ENCODE measurements at regions not wholly inside any gene's neighbourhood (a gene's known extent, or its start where the extent isn't known, plus 50 kb on each side); places are given as distances from the start of the nearest gene placed in this dataset.
"Not testable (repeated sequence)": the region's sequence is repeated elsewhere in the genome, so short reads cannot be mapped to it uniquely, and the experiment has no call there.

- no peak for DNase-seq (ENCODE audit: extremely low read depth, low read depth)
- TF ChIP-seq CTCF (IDR thresholded peaks at IDR 0.05; ENCODE audit: low read depth, low read length), result no peak
These were observed 192.2 kb downstream of the FASLG start for GRCh38 chr1:172851077-172851476.

- DNase-seq (ENCODE audit: extremely low read depth, low read depth), result no peak
- no peak for TF ChIP-seq CTCF (IDR thresholded peaks at IDR 0.05; ENCODE audit: low read depth, low read length)
These were observed 193.0 kb downstream of the FASLG start for GRCh38 chr1:172851856-172852255.

- not testable (repeated sequence) for DNase-seq (ENCODE audit: extremely low read depth, low read depth)
These were observed 194.8 kb downstream of the TNFSF18 start for GRCh38 chr1:172855983-172856382.

- no peak for DNase-seq (ENCODE audit: extremely low read depth, low read depth)
- no peak for TF ChIP-seq CTCF (IDR thresholded peaks at IDR 0.05; ENCODE audit: low read depth, low read length)
These were observed 187.7 kb downstream of the TNFSF18 start for GRCh38 chr1:172863031-172863430.

GRCh38 chr1:172867216-172867818, 183.4 kb downstream of the TNFSF18 start:
- TF ChIP-seq CTCF (IDR thresholded peaks at IDR 0.05; ENCODE audit: low read depth, low read length), result no peak

GRCh38 chr1:172870901-172871606, 179.7 kb downstream of the TNFSF18 start:
- DNase-seq (ENCODE audit: extremely low read depth, low read depth), result no peak
- no peak for TF ChIP-seq CTCF (IDR thresholded peaks at IDR 0.05; ENCODE audit: low read depth, low read length)

More at GRCh38 chr1:172867216-172867818, 183.4 kb downstream of the TNFSF18 start:
- DNase-seq (ENCODE audit: extremely low read depth, low read depth), result no peak

GRCh38 chr1:172874950-172875349, 175.8 kb downstream of the TNFSF18 start:
- no peak for TF ChIP-seq CTCF (IDR thresholded peaks at IDR 0.05; ENCODE audit: low read depth, low read length)
- DNase-seq (ENCODE audit: extremely low read depth, low read depth), result no peak

- no peak for DNase-seq (ENCODE audit: extremely low read depth, low read depth)
- TF ChIP-seq CTCF (IDR thresholded peaks at IDR 0.05; ENCODE audit: low read depth, low read length), result no peak
These were observed 174.8 kb downstream of the TNFSF18 start for GRCh38 chr1:172875892-172876291.

Data from AG09319 (cell line).